Calu3 (cell line): ENCODE measurements at regions not wholly inside any gene's neighbourhood (a gene's known extent, or its start where the extent isn't known, plus 50 kb on each side); places are given as distances from the start of the nearest gene placed in this dataset.

Experiments
- BruUV-seq: library from RNA; stranded (reverse); fragments of 400-500 nt; replicated peaks from 2 replicates; lab custom pipeline; 2021; lab: Mats Ljungman, UMichigan
- CTCF ChIA-PET: fragments of 300-600 bp; sonication (Branson Sonifier 250); formaldehyde crosslinking; loops from one replicate; lab custom pipeline; 2022; ENCODE audit warnings: antibody characterized with exemption; lab: Charles Lee
- DNase-seq: peaks from one replicate; pipeline ENCODE4 v3.0.0; 2022
- H3K27ac Mint-ChIP-seq: one replicate; pipeline ENCODE4 v1.8.0; 2022; ENCODE audit warnings: mixed read lengths; ENCODE audit not compliant: unreplicated experiment
- H3K27me3 Mint-ChIP-seq: one replicate; pipeline ENCODE4 v1.8.0; 2022; ENCODE audit warnings: mixed read lengths; ENCODE audit not compliant: unreplicated experiment
- H3K36me3 Mint-ChIP-seq: one replicate; pipeline ENCODE4 v1.8.0; 2022; ENCODE audit warnings: mild to moderate bottlenecking, moderate library complexity, mixed read lengths; ENCODE audit not compliant: insufficient read depth, unreplicated experiment
- H3K4me1 Mint-ChIP-seq: one replicate; pipeline ENCODE4 v1.8.0; 2022; ENCODE audit warnings: mild to moderate bottlenecking, low read depth, mixed read lengths; ENCODE audit not compliant: unreplicated experiment
- H3K4me3 Mint-ChIP-seq: one replicate; pipeline ENCODE4 v1.8.0; 2022; ENCODE audit warnings: mild to moderate bottlenecking, low read depth, moderate library complexity, mixed read lengths; ENCODE audit not compliant: unreplicated experiment
- H3K9me3 Mint-ChIP-seq: one replicate; pipeline ENCODE4 v1.8.0; 2022; ENCODE audit warnings: low read depth, mixed read lengths; ENCODE audit not compliant: unreplicated experiment
- CTCF ChIP-seq: fragments of 200-600 bp; IDR thresholded peaks from one replicate; pipeline ENCODE4 v1.8.0; 2022; ENCODE audit warnings: antibody characterized with exemption; ENCODE audit not compliant: unreplicated experiment
- intact Hi-C: fragments of 100-400 bp; cut with micrococcal nuclease; formaldehyde crosslinking; loops from one replicate; pipeline ENCODE4 v1.10.0; 2022; ENCODE audit not compliant: unreplicated experiment

GRCh38 chr7:17244786-17245185 lies 53.7 kb upstream of the AHR start:
- peaks cover 8% of the 10 kb centered on the region for H3K36me3 Mint-ChIP-seq
- BruUV-seq, result no TSS peak
- intact Hi-C loops, result loop anchor here (5.0 to 10.0 kb wide), 2 partner anchors 112 to 280 kb away; no protein-coding TSS in a partner anchor
- peaks cover 41% of the 10 kb centered on the region for H3K4me1 Mint-ChIP-seq
- no peak for TF ChIP-seq CTCF
- H3K4me3 Mint-ChIP-seq, result no peak overlapping the region
- no peak overlapping the region for H3K27ac Mint-ChIP-seq
- H3K9me3 Mint-ChIP-seq, result no peaks in the 10 kb centered on the region
- no peak for DNase-seq
- no peaks in the 10 kb centered on the region for H3K27me3 Mint-ChIP-seq
- CTCF ChIA-PET, result no interaction called here

- BruUV-seq, result no TSS peak
Measured at GRCh38 chr7:17247357-17247756, 51.1 kb upstream of the AHR start.

GRCh38 chr7:17248527-17248926 lies 49.9 kb upstream of the AHR start:
- Mint-ChIP-seq H3K4me3 (peak overlapping the region; percentile 49), H3K27ac (peak overlapping the region; percentile 81), H3K36me3 (peaks cover 8% of the 10 kb centered on the region), H3K9me3 (no peaks in the 10 kb centered on the region), H3K4me1 (peaks cover 44% of the 10 kb centered on the region), H3K27me3 (no peaks in the 10 kb centered on the region)
- TF ChIP-seq CTCF, result no peak
- CTCF ChIA-PET, result interaction anchor here (0.6 to 1.1 kb wide), 2 partner anchors 118 to 1251 kb away, joined by 3 read pairs; no protein-coding TSS in a partner anchor
- DNase-seq, result no peak
- no TSS peak for BruUV-seq
- intact Hi-C loops, result loop anchor here (1.0 to 10.0 kb wide), 4 partner anchors 42 to 276 kb away; no protein-coding TSS in a partner anchor

More at GRCh38 chr7:17247357-17247756, 51.1 kb upstream of the AHR start:
- no peak for DNase-seq
- intact Hi-C loops, result loop anchor here (5.0 to 10.0 kb wide), 2 partner anchors 115 to 277 kb away; no protein-coding TSS in a partner anchor
- H3K9me3 Mint-ChIP-seq, result no peaks in the 10 kb centered on the region
- CTCF ChIA-PET, result no interaction called here
- no peak overlapping the region for H3K4me3 Mint-ChIP-seq
- H3K4me1 Mint-ChIP-seq, result peaks cover 44% of the 10 kb centered on the region
- H3K36me3 Mint-ChIP-seq, result peaks cover 8% of the 10 kb centered on the region
- H3K27ac Mint-ChIP-seq, result peak overlapping the region; percentile 48
- TF ChIP-seq CTCF, result no peak
- no peaks in the 10 kb centered on the region for H3K27me3 Mint-ChIP-seq
